Tibial artery (tissue), 4 donors: ENCODE measurements at regions not wholly inside any gene's neighbourhood (a gene's known extent, or its start where the extent isn't known, plus 50 kb on each side); places are given as distances from the start of the nearest gene placed in this dataset.

ENCODE experiments used
- DNase-seq, 2 donors: peaks; one replicate each; pipeline ENCODE4 v3.0.0-alpha.2; 2019
- H3K27ac ChIP-seq, 2 donors: fragments of 200-600 bp; sonication (generic) in 1 of 2; 1 replicate in 1 of 2; 2 replicates in 1 of 2; pipeline ENCODE4 v1.5.1; 2018 to 2019; ENCODE audit warnings: mild to moderate bottlenecking in 1 of 2
- H3K27me3 ChIP-seq, 2 donors: fragments of 200-600 bp; sonication (generic) in 1 of 2; one replicate each; pipeline versions ENCODE4 v1.5.1 to v1.6.0; 2016 to 2019
- H3K36me3 ChIP-seq, 3 donors: fragments of 200-600 bp; sonication (generic) in 2 of 3; one replicate each; pipeline ENCODE4 v1.5.1; 2016 to 2019; ENCODE audit warnings: mild to moderate bottlenecking in 2 of 3
- H3K4me1 ChIP-seq, 4 donors: fragments of 200-600 bp; sonication (generic) in 2 of 4; 1 replicate in 3 of 4; 2 replicates in 1 of 4; pipeline ENCODE4 v1.5.1; 2016 to 2019
- H3K4me3 ChIP-seq, 2 donors: fragments of 200-600 bp; sonication (generic) in 1 of 2; 1 replicate in 1 of 2; 2 replicates in 1 of 2; pipeline ENCODE4 v1.5.1; 2018 to 2019; ENCODE audit warnings: mild to moderate bottlenecking in 2 of 2
- H3K9me3 ChIP-seq, 3 donors: fragments of 200-600 bp; sonication (generic) in 1 of 3; one replicate each; pipeline ENCODE4 v1.5.1; 2016 to 2019
- intact Hi-C: fragments of 100-400 bp; cut with DNase I; formaldehyde crosslinking; loops from one replicate; pipeline ENCODE4 v1.15.0; 2023; ENCODE audit warnings: low total_unique reads
- TF ChIP-seq, protein P1 (sequence below), 2 experiments: fragments of 200-600 bp in 1 of 2; fragments of 450-650 bp in 1 of 2; IDR thresholded peaks; one replicate each; pipeline ENCODE4 v1.5.1; 2017 to 2019; ENCODE audit warnings: antibody characterized with exemption in 2 of 2, mild to moderate bottlenecking in 1 of 2, moderate library complexity in 1 of 2

DNA sequence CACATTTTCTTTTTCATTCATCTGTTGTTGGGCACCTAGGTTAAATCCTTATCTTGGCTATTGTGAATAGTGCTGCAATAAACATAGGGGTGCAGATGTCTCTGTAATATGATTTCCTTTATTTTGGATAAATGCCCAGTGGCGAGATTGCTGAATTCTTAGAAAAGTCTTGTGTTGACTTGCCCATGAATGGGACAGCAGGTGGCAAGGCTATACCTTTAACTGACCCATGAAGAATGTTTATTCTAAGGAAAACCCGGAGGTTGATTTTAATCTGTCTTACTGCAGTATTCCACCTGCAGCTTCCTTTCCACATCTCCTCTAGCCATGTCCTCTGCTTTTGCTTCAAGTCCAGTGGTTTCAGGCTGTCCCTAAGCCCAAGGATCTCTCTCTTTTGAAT, 220.6 kb downstream of the SNCA start:
- intact Hi-C loops: no loop called here
- Histone ChIP-seq H3K27ac (no peak overlapping the region), H3K9me3 (no peaks in the 10 kb centered on the region), H3K36me3 (no peaks in the 10 kb centered on the region), H3K4me3 (no peak overlapping the region), H3K27me3 (no peaks in the 10 kb centered on the region), H3K4me1 (no peaks in the 10 kb centered on the region)
- DNase-seq: no peak
- TF ChIP-seq, protein P1, sequence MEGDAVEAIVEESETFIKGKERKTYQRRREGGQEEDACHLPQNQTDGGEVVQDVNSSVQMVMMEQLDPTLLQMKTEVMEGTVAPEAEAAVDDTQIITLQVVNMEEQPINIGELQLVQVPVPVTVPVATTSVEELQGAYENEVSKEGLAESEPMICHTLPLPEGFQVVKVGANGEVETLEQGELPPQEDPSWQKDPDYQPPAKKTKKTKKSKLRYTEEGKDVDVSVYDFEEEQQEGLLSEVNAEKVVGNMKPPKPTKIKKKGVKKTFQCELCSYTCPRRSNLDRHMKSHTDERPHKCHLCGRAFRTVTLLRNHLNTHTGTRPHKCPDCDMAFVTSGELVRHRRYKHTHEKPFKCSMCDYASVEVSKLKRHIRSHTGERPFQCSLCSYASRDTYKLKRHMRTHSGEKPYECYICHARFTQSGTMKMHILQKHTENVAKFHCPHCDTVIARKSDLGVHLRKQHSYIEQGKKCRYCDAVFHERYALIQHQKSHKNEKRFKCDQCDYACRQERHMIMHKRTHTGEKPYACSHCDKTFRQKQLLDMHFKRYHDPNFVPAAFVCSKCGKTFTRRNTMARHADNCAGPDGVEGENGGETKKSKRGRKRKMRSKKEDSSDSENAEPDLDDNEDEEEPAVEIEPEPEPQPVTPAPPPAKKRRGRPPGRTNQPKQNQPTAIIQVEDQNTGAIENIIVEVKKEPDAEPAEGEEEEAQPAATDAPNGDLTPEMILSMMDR (IDR thresholded peaks at IDR 0.05): no peak

DNA sequence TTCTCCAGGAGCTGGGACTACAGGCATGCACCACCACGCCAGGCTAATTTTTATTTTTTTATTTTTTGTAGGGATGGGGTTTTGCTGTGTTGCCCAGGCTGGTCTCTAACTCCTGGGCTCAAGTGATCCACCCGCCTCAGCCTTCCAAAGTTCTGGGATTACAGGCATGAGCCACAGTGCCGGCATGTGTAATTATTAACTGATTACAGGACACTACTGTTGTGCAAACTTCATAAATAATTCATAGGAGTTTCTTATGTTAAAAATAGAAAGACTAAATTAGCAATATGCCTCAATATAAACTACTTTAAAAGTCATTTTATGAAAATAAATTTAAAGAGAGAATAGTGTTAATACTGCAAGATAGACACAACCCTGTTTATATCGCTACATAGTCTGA, 221.9 kb downstream of the SNCA start:
- no peak for DNase-seq
- Histone ChIP-seq H3K9me3 (no peaks in the 10 kb centered on the region), H3K4me1 (no peaks in the 10 kb centered on the region), H3K36me3 (no peaks in the 10 kb centered on the region), H3K27me3 (no peaks in the 10 kb centered on the region), H3K4me3 (no peak overlapping the region), H3K27ac (no peak overlapping the region)
- intact Hi-C loops: no loop called here
- TF ChIP-seq, protein P1 (IDR thresholded peaks at IDR 0.05): no peak

DNA sequence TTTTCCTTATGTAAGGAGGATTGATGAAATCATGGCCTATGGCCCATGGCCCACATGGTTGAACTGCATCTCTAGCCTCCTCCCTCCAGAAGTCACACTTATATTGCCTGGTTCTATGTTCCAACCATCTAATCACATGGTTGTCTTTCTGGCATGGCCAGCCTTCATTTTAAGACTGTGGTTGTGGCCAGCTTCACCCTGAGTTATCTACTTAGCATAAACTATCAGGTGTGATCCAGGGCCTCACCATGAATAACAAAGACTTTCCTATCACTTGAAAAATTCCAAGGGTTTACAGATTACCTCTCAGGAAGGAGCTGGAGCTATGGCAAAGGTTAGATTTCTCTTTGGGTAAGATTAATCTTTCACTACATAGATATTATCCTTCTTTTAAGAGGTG, 222.8 kb downstream of the SNCA start:
- no peaks in the 10 kb centered on the region for H3K4me1 ChIP-seq
- DNase-seq: no peak
- H3K36me3 ChIP-seq: no peaks in the 10 kb centered on the region
- H3K27ac ChIP-seq: no peak overlapping the region
- intact Hi-C loops: no loop called here
- H3K9me3 ChIP-seq: no peaks in the 10 kb centered on the region
- no peaks in the 10 kb centered on the region for H3K27me3 ChIP-seq
- H3K4me3 ChIP-seq: no peak overlapping the region
- TF ChIP-seq, protein P1 (IDR thresholded peaks at IDR 0.05): no peak

DNA sequence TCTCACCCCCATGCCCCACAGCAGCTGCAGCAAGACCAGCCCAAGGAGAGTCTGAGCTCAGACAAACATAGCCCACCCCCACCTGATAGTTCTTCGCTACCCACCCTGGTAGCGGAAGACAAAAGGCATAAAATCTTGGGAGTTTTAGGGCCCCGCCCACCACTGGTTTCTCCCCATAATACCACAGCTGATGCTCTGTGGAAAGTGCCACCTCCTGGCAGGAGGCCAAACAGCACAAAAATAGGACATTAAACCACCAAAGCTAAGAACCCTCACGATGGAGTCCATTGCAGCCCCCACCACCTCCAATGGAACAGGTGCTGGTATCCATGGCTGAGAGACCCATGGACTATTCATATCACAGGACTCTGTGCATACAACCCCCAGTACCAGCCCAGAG, 226.7 kb downstream of the SNCA start:
- Histone ChIP-seq H3K4me1 (no peaks in the 10 kb centered on the region), H3K27ac (no peak overlapping the region), H3K27me3 (no peaks in the 10 kb centered on the region), H3K36me3 (no peaks in the 10 kb centered on the region), H3K4me3 (no peak overlapping the region), H3K9me3 (no peaks in the 10 kb centered on the region)
- no peak for DNase-seq
- intact Hi-C loops: no loop called here
- TF ChIP-seq, protein P1 (IDR thresholded peaks at IDR 0.05): no peak

DNA sequence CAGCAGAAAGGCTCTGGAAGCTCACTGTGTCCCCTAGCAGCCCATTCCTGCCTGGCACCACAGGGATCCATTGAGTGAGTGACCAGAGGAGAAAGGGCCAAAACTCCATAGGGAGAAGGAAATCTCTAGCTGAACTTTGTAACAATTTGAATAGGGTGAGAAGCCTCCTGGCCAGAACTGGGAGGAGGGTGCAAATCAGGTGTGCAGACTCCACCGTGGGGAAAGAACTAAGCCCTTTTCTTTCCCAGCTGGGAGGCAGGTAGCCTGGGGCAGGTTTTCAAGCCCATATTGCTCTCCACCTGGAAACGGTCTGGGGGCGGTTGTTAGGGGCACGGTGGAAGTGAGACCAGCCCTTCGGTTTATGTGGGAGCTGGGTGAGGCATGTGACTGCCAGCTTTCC, 227.2 kb downstream of the SNCA start:
- no peak overlapping the region for H3K4me3 ChIP-seq
- no peaks in the 10 kb centered on the region for H3K4me1 ChIP-seq
- H3K9me3 ChIP-seq: no peaks in the 10 kb centered on the region
- no peaks in the 10 kb centered on the region for H3K36me3 ChIP-seq
- H3K27ac ChIP-seq: no peak overlapping the region
- H3K27me3 ChIP-seq: no peaks in the 10 kb centered on the region
- TF ChIP-seq, protein P1 (IDR thresholded peaks at IDR 0.05): no peak
- intact Hi-C loops: no loop called here
- no peak for DNase-seq

DNA sequence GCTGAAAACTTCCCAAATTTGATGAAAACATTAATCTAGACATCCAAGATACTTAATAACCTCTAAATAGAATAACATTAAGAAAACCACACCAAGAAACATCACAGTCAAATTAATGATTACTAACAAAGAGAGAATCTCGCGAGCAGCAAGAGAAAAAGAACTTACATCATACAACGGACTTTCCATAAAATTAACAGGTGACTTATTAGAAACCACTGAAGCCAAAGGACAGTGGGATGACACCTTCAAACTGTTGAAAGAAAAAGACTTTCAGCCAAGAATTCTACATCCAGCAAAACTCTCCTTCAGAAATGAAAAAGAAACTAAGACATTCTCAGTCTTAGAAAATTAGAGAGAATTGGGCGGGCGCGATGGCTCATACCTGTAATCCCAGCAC, 232.0 kb downstream of the SNCA start:
- TF ChIP-seq, protein P1 (IDR thresholded peaks at IDR 0.05): no peak
- intact Hi-C loops: no loop called here
- no peak overlapping the region for H3K4me3 ChIP-seq
- no peaks in the 10 kb centered on the region for H3K36me3 ChIP-seq
- DNase-seq: no peak
- no peaks in the 10 kb centered on the region for H3K9me3 ChIP-seq
- no peak overlapping the region for H3K27ac ChIP-seq
- no peaks in the 10 kb centered on the region for H3K27me3 ChIP-seq
- H3K4me1 ChIP-seq: no peaks in the 10 kb centered on the region
